ENCODE measurements at regions not wholly inside any gene's neighbourhood (a gene's known extent, or its start where the extent isn't known, plus 50 kb on each side); places are given as distances from the start of the nearest gene placed in this dataset.

DNA sequence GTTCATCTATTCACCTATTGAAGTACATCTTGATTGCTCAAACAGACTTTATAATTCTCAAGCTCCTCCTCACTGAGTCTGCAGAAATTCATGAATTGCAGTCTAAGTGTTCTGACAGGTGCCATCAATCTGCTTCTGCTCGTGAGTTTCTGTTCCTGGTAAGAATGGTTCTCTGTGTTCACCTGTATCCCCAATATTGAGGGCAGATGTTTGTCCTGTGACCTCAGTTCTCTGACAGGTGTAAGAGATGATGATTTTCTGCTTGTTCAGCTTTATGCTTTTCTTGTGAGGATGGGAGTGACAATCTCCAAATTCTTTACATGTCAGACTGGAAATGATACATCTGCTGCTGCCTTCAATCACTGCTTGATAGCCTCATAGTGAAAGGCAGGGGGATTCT lies 736.9 kb upstream of the COBL start:
- Histone ChIP-seq H3K9me3 (ENCODE audit: control insufficient read depth, insufficient read depth, low read length) (no peaks in the 10 kb centered on the region), H3K27me3 (ENCODE audit: control insufficient read depth, low read length) (no peaks in the 10 kb centered on the region), H3K4me3 (ENCODE audit: low read length) (no peak overlapping the region), H3K36me3 (ENCODE audit: control insufficient read depth, low read length) (no peaks in the 10 kb centered on the region), H3K27ac (ENCODE audit: low read depth, low read length) (no peak overlapping the region), H3K9me2 (replicated peaks; ENCODE audit: control insufficient read depth, low read length) (no peaks in the 10 kb centered on the region), H3K4me1 (ENCODE audit: control insufficient read depth, low read length) (no peaks in the 10 kb centered on the region), H3K4me2 (ENCODE audit: low read length) (no peak overlapping the region), H3F3A (ENCODE audit: control insufficient read depth, insufficient read depth) (no peaks in the 10 kb centered on the region), H4K20me1 (ENCODE audit: control insufficient read depth, insufficient read depth, low read depth, low read length) (no peaks in the 10 kb centered on the region), H3K79me2 (ENCODE audit: control insufficient read depth, low read length) (no peaks in the 10 kb centered on the region)
- TF ChIP-seq EZH2phosphoT487 (IDR thresholded peaks at IDR 0.05; ENCODE audit: borderline replicate concordance, low read length) = no peak
- TF ChIP-seq, protein P1, sequence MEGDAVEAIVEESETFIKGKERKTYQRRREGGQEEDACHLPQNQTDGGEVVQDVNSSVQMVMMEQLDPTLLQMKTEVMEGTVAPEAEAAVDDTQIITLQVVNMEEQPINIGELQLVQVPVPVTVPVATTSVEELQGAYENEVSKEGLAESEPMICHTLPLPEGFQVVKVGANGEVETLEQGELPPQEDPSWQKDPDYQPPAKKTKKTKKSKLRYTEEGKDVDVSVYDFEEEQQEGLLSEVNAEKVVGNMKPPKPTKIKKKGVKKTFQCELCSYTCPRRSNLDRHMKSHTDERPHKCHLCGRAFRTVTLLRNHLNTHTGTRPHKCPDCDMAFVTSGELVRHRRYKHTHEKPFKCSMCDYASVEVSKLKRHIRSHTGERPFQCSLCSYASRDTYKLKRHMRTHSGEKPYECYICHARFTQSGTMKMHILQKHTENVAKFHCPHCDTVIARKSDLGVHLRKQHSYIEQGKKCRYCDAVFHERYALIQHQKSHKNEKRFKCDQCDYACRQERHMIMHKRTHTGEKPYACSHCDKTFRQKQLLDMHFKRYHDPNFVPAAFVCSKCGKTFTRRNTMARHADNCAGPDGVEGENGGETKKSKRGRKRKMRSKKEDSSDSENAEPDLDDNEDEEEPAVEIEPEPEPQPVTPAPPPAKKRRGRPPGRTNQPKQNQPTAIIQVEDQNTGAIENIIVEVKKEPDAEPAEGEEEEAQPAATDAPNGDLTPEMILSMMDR (IDR thresholded peaks at IDR 0.05; ENCODE audit: low read depth, low read length, poor library complexity, severe bottlenecking) = no peak

GRCh38 chr7:52030722-52031121 lies 714.1 kb upstream of the COBL start:
- no peak for TF ChIP-seq EZH2phosphoT487 (IDR thresholded peaks at IDR 0.05; ENCODE audit: borderline replicate concordance, low read length)
- TF ChIP-seq, protein P1 (IDR thresholded peaks at IDR 0.05; ENCODE audit: low read depth, low read length, poor library complexity, severe bottlenecking) = no peak
- Histone ChIP-seq H3K4me1 (ENCODE audit: control insufficient read depth, low read length) (no peaks in the 10 kb centered on the region), H3F3A (ENCODE audit: control insufficient read depth, insufficient read depth) (no peaks in the 10 kb centered on the region), H3K9me3 (ENCODE audit: control insufficient read depth, insufficient read depth, low read length) (no peaks in the 10 kb centered on the region), H4K20me1 (ENCODE audit: control insufficient read depth, insufficient read depth, low read depth, low read length) (no peaks in the 10 kb centered on the region), H3K4me3 (ENCODE audit: low read length) (no peak overlapping the region), H3K79me2 (ENCODE audit: control insufficient read depth, low read length) (no peaks in the 10 kb centered on the region), H3K27me3 (ENCODE audit: control insufficient read depth, low read length) (no peaks in the 10 kb centered on the region), H3K36me3 (ENCODE audit: control insufficient read depth, low read length) (no peaks in the 10 kb centered on the region), H3K4me2 (ENCODE audit: low read length) (no peak overlapping the region), H3K27ac (ENCODE audit: low read depth, low read length) (no peak overlapping the region), H3K9me2 (replicated peaks; ENCODE audit: control insufficient read depth, low read length) (no peaks in the 10 kb centered on the region)

- H3K4me3 ChIP-seq (ENCODE audit: low read length) = no peak overlapping the region
These were observed 709.5 kb upstream of the COBL start for GRCh38 chr7:52026140-52026539.

More at GRCh38 chr7:52026140-52026539, 709.5 kb upstream of the COBL start:
- no peak overlapping the region for H3K27ac ChIP-seq (ENCODE audit: low read depth, low read length)
- no peaks in the 10 kb centered on the region for H3K9me3 ChIP-seq (ENCODE audit: control insufficient read depth, insufficient read depth, low read length)
- no peaks in the 10 kb centered on the region for H3K79me2 ChIP-seq (ENCODE audit: control insufficient read depth, low read length)
- no peaks in the 10 kb centered on the region for H3K4me1 ChIP-seq (ENCODE audit: control insufficient read depth, low read length)
- no peak for TF ChIP-seq EZH2phosphoT487 (IDR thresholded peaks at IDR 0.05; ENCODE audit: borderline replicate concordance, low read length)
- TF ChIP-seq, protein P1 (IDR thresholded peaks at IDR 0.05; ENCODE audit: low read depth, low read length, poor library complexity, severe bottlenecking) = no peak
- no peaks in the 10 kb centered on the region for H3F3A ChIP-seq (ENCODE audit: control insufficient read depth, insufficient read depth)
- no peaks in the 10 kb centered on the region for H3K9me2 ChIP-seq (replicated peaks; ENCODE audit: control insufficient read depth, low read length)
- no peaks in the 10 kb centered on the region for H4K20me1 ChIP-seq (ENCODE audit: control insufficient read depth, insufficient read depth, low read depth, low read length)
- H3K27me3 ChIP-seq (ENCODE audit: control insufficient read depth, low read length) = no peaks in the 10 kb centered on the region
- no peaks in the 10 kb centered on the region for H3K36me3 ChIP-seq (ENCODE audit: control insufficient read depth, low read length)
- H3K4me2 ChIP-seq (ENCODE audit: low read length) = no peak overlapping the region

All from DOHH2 (cell line).